Adrenal gland (tissue), 5 donors: ENCODE measurements at regions not wholly inside any gene's neighbourhood (a gene's known extent, or its start where the extent isn't known, plus 50 kb on each side); places are given as distances from the start of the nearest gene placed in this dataset.

ENCODE experiments used
- CTCF ChIP-seq, 6 experiments: fragments of 450-650 bp in 4 of 6; fragments of 200-600 bp in 2 of 6; sonication (generic) in 1 of 6; IDR thresholded peaks; 1 replicate in 5 of 6; 2 replicates in 1 of 6; pipeline versions ENCODE4 v1.5.1 to v1.8.0; 2016 to 2021; ENCODE audit warnings: antibody characterized with exemption in 6 of 6, mild to moderate bottlenecking in 2 of 6, moderate library complexity in 1 of 6
- POLR2A ChIP-seq, 2 donors: fragments of 450-650 bp; IDR thresholded peaks; one replicate each; pipeline ENCODE4 v1.6.1; 2017; ENCODE audit warnings: antibody characterized with exemption in 2 of 2, mild to moderate bottlenecking in 2 of 2, moderate library complexity in 1 of 2
- donor health status: DM: no; HTN: no; CAD: no.

- TF ChIP-seq CTCF (IDR thresholded peaks at IDR 0.05) (no peak), POLR2A (IDR thresholded peaks at IDR 0.05) (no peak)
Observed at GRCh38 chr1:218750216-218750970, 405.3 kb downstream of the TGFB2 start.
